Fibroblast of the aortic adventitia (primary cell): ENCODE measurements at regions not wholly inside any gene's neighbourhood (a gene's known extent, or its start where the extent isn't known, plus 50 kb on each side); places are given as distances from the start of the nearest gene placed in this dataset.

Experiments used
- DNase-seq: peaks from one replicate; pipeline ENCODE4 v3.0.0-alpha.2; 2010; ENCODE audit warnings: low read depth
- H3K4me3 ChIP-seq: 2 replicates; pipeline ENCODE4 v1.5.1; 2011; ENCODE audit warnings: low read depth, mild to moderate bottlenecking, control low read depth, low read length, moderate library complexity
- CTCF ChIP-seq: IDR thresholded peaks from 2 replicates; pipeline ENCODE4 v1.5.1; 2011; ENCODE audit warnings: mild to moderate bottlenecking, low read length, control low read depth, inconsistent platforms; ENCODE audit not compliant: insufficient read depth

GRCh38 chr15:37360724-37361123 is 260.4 kb upstream of the MEIS2 start:
- no peak overlapping the region for H3K4me3 ChIP-seq
- no peak for DNase-seq
- TF ChIP-seq CTCF: no peak

GRCh38 chr15:37361621-37362020 is 261.3 kb upstream of the MEIS2 start:
- TF ChIP-seq CTCF: no peak
- DNase-seq: no peak
- no peak overlapping the region for H3K4me3 ChIP-seq

GRCh38 chr15:37362414-37362813 is 262.1 kb upstream of the MEIS2 start:
- DNase-seq: no peak
- no peak for TF ChIP-seq CTCF

GRCh38 chr15:37368961-37369360 is 268.6 kb upstream of the MEIS2 start:
- no peak for TF ChIP-seq CTCF
- DNase-seq: no peak
- no peak overlapping the region for H3K4me3 ChIP-seq

More at GRCh38 chr15:37362414-37362813, 262.1 kb upstream of the MEIS2 start:
- H3K4me3 ChIP-seq: no peak overlapping the region

- H3K4me3 ChIP-seq: no peak overlapping the region
- TF ChIP-seq CTCF: no peak
- DNase-seq: no peak
These were observed 270.6 kb upstream of the MEIS2 start for GRCh38 chr15:37370941-37371340.

- no peak for TF ChIP-seq CTCF
- no peak for DNase-seq
- H3K4me3 ChIP-seq: no peak overlapping the region
These were observed 271.7 kb upstream of the MEIS2 start for GRCh38 chr15:37372064-37372463.

- no peak for TF ChIP-seq CTCF
- no peak for DNase-seq
- no peak overlapping the region for H3K4me3 ChIP-seq
These were observed 275.2 kb upstream of the MEIS2 start for GRCh38 chr15:37375519-37375918.
